Kidney (tissue), 13 donors: ENCODE measurements at regions not wholly inside any gene's neighbourhood (a gene's known extent, or its start where the extent isn't known, plus 50 kb on each side); places are given as distances from the start of the nearest gene placed in this dataset.

Experiments
- DNase-seq, 5 donors: peaks; one replicate each; pipeline ENCODE4 v3.0.0-alpha.2; 2013 to 2020
- FAIRE-seq: peaks from 2 replicates; lab custom pipeline; 2012; peaks lifted over from hg19 to GRCh38; lab: Jason Lieb, UNC
- H3K27ac ChIP-seq, 2 donors: one replicate each; pipeline ENCODE4 v1.7.0; 2013; ENCODE audit warnings: low read depth in 2 of 2, low read length in 2 of 2, inconsistent platforms in 1 of 2
- H3K27me3 ChIP-seq: one replicate; pipeline ENCODE4 v1.7.1; 2013; ENCODE audit warnings: low read length, inconsistent platforms; ENCODE audit not compliant: control insufficient read depth, insufficient read depth
- H3K36me3 ChIP-seq, 3 donors: one replicate each; pipeline versions ENCODE4 v1.7.0 to v1.7.1; 2013; ENCODE audit warnings: low read length in 3 of 3, control low read depth in 1 of 3, inconsistent platforms in 1 of 3; ENCODE audit not compliant: insufficient read depth in 3 of 3, control insufficient read depth in 2 of 3
- H3K4me1 ChIP-seq, 3 donors: one replicate each; pipeline versions ENCODE4 v1.7.0 to v1.7.1; 2013; ENCODE audit warnings: low read length in 3 of 3, inconsistent platforms in 1 of 3, low read depth in 1 of 3; ENCODE audit not compliant: control insufficient read depth in 2 of 3, insufficient read depth in 2 of 3
- H3K4me3 ChIP-seq, 3 donors: one replicate each; pipeline versions ENCODE4 v1.7.0 to v1.8.1; 2013; ENCODE audit warnings: low read length in 3 of 3, control low read depth in 1 of 3, inconsistent platforms in 1 of 3
- H3K9ac ChIP-seq, 3 donors: one replicate each; pipeline versions ENCODE4 v1.7.0 to v1.7.1; 2013; ENCODE audit warnings: low read length in 3 of 3, control low read depth in 1 of 3, inconsistent platforms in 1 of 3
- H3K9me3 ChIP-seq, 3 donors: one replicate each; pipeline versions ENCODE4 v1.7.0 to v1.7.1; 2013; ENCODE audit warnings: low read length in 3 of 3, control low read depth in 1 of 3, inconsistent platforms in 1 of 3; ENCODE audit not compliant: control insufficient read depth in 2 of 3, insufficient read depth in 1 of 3
- intact Hi-C: fragments of 100-400 bp; cut with DNase I; formaldehyde crosslinking; loops from one replicate; pipeline ENCODE4 v1.11.1; 2022
- TF ChIP-seq, protein P1 (sequence below): IDR thresholded peaks from 3 replicates; pipeline ENCODE4 v1.5.1; 2012; ENCODE audit warnings: mild to moderate bottlenecking, moderate library complexity, borderline replicate concordance; ENCODE audit not compliant: insufficient read depth; ENCODE audit errors: extremely low read depth
- donor health status: control.
- donor health status: control.
- donor health status: control.
- donor health status: control.
- donor health status: control.
- donor health status: DM: yes; HTN: yes; CAD: no.
- donor health status: Normal renal cell carcinoma (clear cell type).

DNA sequence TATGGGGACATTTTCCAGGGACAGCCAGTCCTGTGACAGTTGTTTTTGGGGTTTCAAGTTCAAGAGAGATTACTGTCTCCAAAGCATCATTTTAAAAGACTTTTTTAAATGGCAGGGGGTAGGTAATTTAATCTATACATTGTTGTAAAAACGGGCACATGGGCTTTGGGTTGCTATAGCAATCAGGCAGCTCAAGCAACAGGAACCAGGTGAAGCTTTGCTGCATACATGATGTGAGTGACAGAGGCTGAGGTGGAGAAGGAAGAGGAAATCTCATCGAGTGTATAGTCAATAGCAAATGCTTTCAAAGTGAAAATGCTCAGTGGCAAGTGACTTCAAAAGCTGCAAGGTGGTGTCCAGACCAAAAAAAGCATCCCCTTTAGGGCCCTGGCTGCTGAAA, 277.4 kb upstream of the JAG1 start:
- H3K36me3 ChIP-seq, result no peaks in the 10 kb centered on the region
- no peaks in the 10 kb centered on the region for H3K9me3 ChIP-seq
- no peak for FAIRE-seq
- no peaks in the 10 kb centered on the region for H3K27me3 ChIP-seq
- intact Hi-C loops, result no loop called here
- no peak overlapping the region for H3K4me3 ChIP-seq
- no peak for DNase-seq
- H3K27ac ChIP-seq, result no peak overlapping the region
- TF ChIP-seq, protein P1, sequence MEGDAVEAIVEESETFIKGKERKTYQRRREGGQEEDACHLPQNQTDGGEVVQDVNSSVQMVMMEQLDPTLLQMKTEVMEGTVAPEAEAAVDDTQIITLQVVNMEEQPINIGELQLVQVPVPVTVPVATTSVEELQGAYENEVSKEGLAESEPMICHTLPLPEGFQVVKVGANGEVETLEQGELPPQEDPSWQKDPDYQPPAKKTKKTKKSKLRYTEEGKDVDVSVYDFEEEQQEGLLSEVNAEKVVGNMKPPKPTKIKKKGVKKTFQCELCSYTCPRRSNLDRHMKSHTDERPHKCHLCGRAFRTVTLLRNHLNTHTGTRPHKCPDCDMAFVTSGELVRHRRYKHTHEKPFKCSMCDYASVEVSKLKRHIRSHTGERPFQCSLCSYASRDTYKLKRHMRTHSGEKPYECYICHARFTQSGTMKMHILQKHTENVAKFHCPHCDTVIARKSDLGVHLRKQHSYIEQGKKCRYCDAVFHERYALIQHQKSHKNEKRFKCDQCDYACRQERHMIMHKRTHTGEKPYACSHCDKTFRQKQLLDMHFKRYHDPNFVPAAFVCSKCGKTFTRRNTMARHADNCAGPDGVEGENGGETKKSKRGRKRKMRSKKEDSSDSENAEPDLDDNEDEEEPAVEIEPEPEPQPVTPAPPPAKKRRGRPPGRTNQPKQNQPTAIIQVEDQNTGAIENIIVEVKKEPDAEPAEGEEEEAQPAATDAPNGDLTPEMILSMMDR, result no peak
- H3K4me1 ChIP-seq, result no peaks in the 10 kb centered on the region
- H3K9ac ChIP-seq, result no peak overlapping the region

GRCh38 chr20:10951904-10952303, 278.1 kb upstream of the JAG1 start:
- no peak overlapping the region for H3K4me3 ChIP-seq
- DNase-seq (no peak), FAIRE-seq (no peak)
- no peaks in the 10 kb centered on the region for H3K27me3 ChIP-seq
- no peaks in the 10 kb centered on the region for H3K36me3 ChIP-seq
- H3K9me3 ChIP-seq, result no peaks in the 10 kb centered on the region
- H3K4me1 ChIP-seq, result no peaks in the 10 kb centered on the region
- intact Hi-C loops, result no loop called here
- TF ChIP-seq, protein P1, result no peak
- no peak overlapping the region for H3K9ac ChIP-seq
- H3K27ac ChIP-seq, result no peak overlapping the region

DNA sequence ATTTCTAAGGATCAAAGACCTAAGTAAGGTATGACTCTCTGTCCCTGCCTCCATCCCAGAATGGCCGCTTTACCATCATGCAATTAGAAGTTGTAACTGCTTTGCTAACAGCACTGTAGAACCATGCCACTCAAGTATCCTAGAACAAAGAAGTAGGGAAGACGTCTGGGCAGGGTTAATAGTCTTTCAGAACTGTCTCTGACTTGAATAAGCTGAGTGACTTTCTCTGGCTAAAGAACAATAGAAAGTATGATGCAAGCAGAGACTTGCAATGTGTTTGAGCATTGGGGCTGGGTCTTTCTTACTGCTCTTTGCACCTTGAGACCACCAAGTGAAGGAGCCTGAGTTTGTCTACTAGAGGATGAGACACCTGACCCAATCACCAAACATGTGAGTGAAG, 279.6 kb upstream of the JAG1 start:
- TF ChIP-seq, protein P1, result no peak
- no peaks in the 10 kb centered on the region for H3K27me3 ChIP-seq
- no peak for DNase-seq
- no peak overlapping the region for H3K9ac ChIP-seq
- no peaks in the 10 kb centered on the region for H3K36me3 ChIP-seq
- H3K27ac ChIP-seq, result no peak overlapping the region
- FAIRE-seq, result no peak
- H3K4me1 ChIP-seq, result no peaks in the 10 kb centered on the region
- intact Hi-C loops, result no loop called here
- H3K4me3 ChIP-seq, result no peak overlapping the region
- no peaks in the 10 kb centered on the region for H3K9me3 ChIP-seq

- Histone ChIP-seq H3K4me3 (no peak overlapping the region), H3K36me3 (no peaks in the 10 kb centered on the region), H3K9me3 (no peaks in the 10 kb centered on the region), H3K27me3 (no peaks in the 10 kb centered on the region), H3K27ac (no peak overlapping the region), H3K9ac (no peak overlapping the region), H3K4me1 (no peaks in the 10 kb centered on the region)
- intact Hi-C loops, result no loop called here
- DNase-seq (peak in 1 of 5 donors; percentile 66), FAIRE-seq (no peak)
- TF ChIP-seq, protein P1, result no peak
These were observed 280.5 kb upstream of the JAG1 start for GRCh38 chr20:10954137-10954840.
